Ectodermal cell (in vitro differentiated cells): ENCODE measurements at regions not wholly inside any gene's neighbourhood (a gene's known extent, or its start where the extent isn't known, plus 50 kb on each side); places are given as distances from the start of the nearest gene placed in this dataset.
A peak's percentile ranks its signal among the peaks of the same experiment; 100 is the strongest.
"Not testable (repeated sequence)": the region's sequence is repeated elsewhere in the genome, so short reads cannot be mapped to it uniquely, and the experiment has no call there.

ENCODE experiments used
- H3K27ac ChIP-seq: 2 replicates; pipeline ENCODE4 v1.7.0; 2013; ENCODE audit warnings: mild to moderate bottlenecking, low read depth, low read length; ENCODE audit not compliant: insufficient read depth, poor library complexity, severe bottlenecking
- H3K27me3 ChIP-seq: 2 replicates; pipeline ENCODE4 v1.7.0; 2013; ENCODE audit warnings: mild to moderate bottlenecking, low read length; ENCODE audit not compliant: insufficient read depth, control insufficient read depth, poor library complexity, severe bottlenecking
- H3K36me3 ChIP-seq: one replicate; pipeline ENCODE4 v1.7.0; 2013; ENCODE audit warnings: low read length; ENCODE audit not compliant: control insufficient read depth, insufficient read depth
- H3K4me1 ChIP-seq: one replicate; pipeline ENCODE4 v1.7.0; 2013; ENCODE audit warnings: low read length; ENCODE audit not compliant: control insufficient read depth, insufficient read depth
- H3K4me3 ChIP-seq: 2 replicates; pipeline ENCODE4 v1.7.0; 2013; ENCODE audit warnings: low read depth, low read length, control low read depth; ENCODE audit not compliant: insufficient read depth
- H3K9me3 ChIP-seq: 2 replicates; pipeline ENCODE4 v1.7.0; 2013; ENCODE audit warnings: mild to moderate bottlenecking, low read length, moderate library complexity; ENCODE audit not compliant: control insufficient read depth
- WGBS, 2 experiments: methylation state at CpG; one replicate each; pipeline ENCODE4 v1.1.7; 2013; ENCODE audit warnings: missing lambda C conversion rate in 2 of 2; 5-methylcytosine and 5-hydroxymethylcytosine counted together

DNA sequence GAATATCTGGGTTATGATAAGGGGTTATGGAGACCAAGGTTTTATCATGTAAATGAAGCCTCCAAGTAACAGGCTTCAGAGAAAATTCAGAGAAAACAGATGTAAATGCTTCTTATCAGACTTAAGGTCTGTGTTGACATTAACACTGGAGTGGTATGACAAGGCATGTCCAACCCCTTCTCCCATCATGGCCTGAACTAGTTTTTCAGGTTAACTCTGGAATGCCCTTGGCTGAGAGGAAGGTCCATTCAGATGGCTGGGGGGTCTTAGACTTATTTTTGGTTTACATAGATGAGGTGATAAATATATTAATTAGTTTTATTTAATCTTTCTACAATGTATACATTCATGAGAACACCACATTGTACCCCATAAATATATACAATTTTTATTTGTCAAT lies 399.6 kb downstream of the TBX15 start:
- Histone ChIP-seq H3K27ac (no peak overlapping the region), H3K4me1 (no peaks in the 10 kb centered on the region), H3K9me3 (no peaks in the 10 kb centered on the region), H3K36me3 (no peaks in the 10 kb centered on the region), H3K27me3 (no peaks in the 10 kb centered on the region), H3K4me3 (no peak overlapping the region)

DNA sequence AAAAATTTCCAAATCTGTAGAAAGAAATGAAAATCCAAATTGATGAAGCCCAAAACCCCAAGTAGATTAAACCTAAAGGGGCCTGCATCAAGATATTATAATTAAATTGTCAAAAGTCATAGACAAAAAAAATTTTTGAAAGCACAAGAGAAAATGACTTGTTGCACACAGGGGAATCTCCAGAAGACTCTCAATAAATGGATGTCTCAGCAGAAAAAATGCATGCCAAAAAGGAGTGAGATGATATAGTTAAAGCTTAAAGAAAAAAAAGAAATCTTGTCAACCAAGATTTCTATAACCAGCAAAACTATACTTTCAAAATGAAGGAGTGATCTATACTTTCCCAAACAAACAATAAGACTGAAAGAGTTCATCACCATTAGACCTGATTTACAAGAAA lies 393.2 kb upstream of the SPAG17 start:
- Histone ChIP-seq H3K36me3 (no peaks in the 10 kb centered on the region), H3K4me1 (no peaks in the 10 kb centered on the region), H3K4me3 (no peak overlapping the region), H3K27ac (no peak overlapping the region), H3K27me3 (no peaks in the 10 kb centered on the region), H3K9me3 (peaks cover 6% of the 10 kb centered on the region)

DNA sequence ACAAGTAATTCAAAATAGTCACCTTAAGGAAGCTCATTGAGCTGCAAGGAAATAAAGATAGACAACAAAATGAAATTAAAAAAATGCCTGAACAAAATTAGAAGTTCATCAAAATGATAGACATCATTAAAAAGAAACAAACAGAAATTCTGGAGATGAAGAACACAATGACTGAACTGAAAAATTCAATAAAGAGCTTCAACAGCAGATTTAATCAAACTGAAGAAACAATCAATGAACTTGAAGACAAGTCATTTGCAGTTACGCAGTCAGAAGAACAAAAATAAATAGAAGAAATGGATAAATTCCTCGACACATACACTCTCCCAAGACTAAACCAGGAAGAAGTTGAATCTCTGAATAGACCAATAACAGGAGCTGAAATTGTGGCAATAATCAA lies 390.0 kb upstream of the SPAG17 start:
- no peaks in the 10 kb centered on the region for H3K27me3 ChIP-seq
- WGBS, 2 experiments: 94 to 100% methylated on average over 2 of the region's 2 CpGs
- H3K9me3 ChIP-seq: peaks cover 6% of the 10 kb centered on the region
- H3K36me3 ChIP-seq: no peaks in the 10 kb centered on the region
- no peaks in the 10 kb centered on the region for H3K4me1 ChIP-seq
- no peak overlapping the region for H3K4me3 ChIP-seq
- no peak overlapping the region for H3K27ac ChIP-seq

DNA sequence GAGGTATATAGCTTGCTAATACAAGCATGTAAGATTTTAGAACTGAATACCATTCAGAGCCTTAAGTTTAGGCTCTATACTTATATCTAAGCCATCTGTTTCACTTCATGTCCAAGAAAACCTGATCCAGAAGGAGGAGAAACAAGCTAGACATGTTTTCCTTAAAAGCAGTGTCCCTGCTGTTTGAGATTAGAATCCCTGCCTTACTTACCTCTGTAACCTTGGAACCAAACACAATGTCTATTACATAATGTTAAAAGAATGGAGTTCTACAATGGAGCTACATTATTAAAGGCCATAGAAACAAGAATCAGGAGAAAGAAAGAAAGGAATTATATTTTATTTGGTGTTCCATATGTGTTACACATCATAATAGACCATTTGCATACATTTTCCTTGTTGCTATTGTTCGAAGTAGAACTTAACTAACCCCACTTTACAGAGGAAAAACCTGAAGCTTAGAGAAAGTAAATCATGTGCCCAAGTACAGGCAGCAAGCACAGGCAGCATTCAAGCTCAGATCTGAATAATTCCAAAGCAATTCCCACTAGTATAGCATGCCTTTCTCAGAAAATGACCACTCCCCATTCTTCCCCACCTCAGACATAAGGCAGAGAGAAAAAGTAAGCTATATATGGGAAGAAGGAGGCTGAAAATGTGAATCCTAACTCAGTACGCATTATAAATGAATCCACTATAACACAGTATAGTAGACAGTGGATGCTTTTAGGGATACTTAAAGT lies 380.1 kb upstream of the SPAG17 start:
- H3K36me3 ChIP-seq: no peaks in the 10 kb centered on the region
- 91 to 96% methylated on average over 1 of the region's 2 CpGs for WGBS, 2 experiments
- no peak overlapping the region for H3K27ac ChIP-seq
- no peak overlapping the region for H3K4me3 ChIP-seq
- no peaks in the 10 kb centered on the region for H3K4me1 ChIP-seq
- no peaks in the 10 kb centered on the region for H3K9me3 ChIP-seq
- no peaks in the 10 kb centered on the region for H3K27me3 ChIP-seq

DNA sequence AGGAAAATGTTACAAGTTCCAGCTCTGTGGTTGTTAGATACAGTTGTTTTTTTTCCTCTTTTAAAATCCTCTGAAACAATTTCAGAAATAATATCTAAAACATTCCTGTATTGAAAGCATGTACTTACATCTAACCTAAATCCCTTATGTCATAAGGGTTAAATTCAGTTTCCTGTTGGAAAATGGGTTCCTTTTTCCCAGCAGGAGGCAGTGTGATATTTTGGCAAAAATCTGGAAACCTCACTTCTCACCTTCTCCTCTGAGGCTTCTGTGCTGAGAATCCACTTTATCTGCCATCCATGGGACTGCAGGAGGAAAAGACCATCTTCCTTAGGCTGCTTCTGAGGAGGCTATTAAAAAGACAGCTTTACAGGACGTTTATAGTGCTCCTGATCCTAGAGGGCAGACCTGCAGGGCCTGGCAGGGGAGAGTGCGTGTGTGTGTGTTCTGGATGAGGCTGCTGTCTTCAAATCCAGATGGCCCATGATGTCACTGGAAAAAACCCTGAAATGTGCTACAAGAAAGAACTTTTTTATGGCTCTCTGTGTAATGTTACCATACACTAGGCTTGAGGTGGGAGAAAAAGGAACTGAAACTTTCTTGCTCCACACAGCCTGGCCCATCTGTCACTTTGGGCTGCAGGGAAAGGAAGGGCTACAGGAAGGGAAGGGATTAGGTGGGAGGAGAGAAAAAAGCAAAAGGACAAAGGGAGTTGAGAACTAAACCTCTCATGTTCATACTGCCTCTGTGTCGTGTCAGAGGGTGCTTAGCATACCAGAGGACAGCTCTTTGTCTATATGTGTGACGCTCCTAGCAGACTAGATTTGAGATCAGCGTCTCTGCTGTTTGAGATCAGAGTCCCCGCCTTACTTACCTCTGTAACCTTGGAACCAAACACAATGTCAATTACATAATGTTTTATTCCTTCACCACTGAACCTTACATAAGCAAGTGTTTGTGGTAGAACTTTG lies 379.2 kb upstream of the SPAG17 start:
- H3K27me3 ChIP-seq: no peaks in the 10 kb centered on the region
- no peaks in the 10 kb centered on the region for H3K4me1 ChIP-seq
- H3K9me3 ChIP-seq: no peaks in the 10 kb centered on the region
- 49 to 52% methylated on average over 6 of the region's 6 CpGs for WGBS, 2 experiments
- H3K36me3 ChIP-seq: no peaks in the 10 kb centered on the region
- H3K27ac ChIP-seq: peak overlapping the region; percentile 17
- H3K4me3 ChIP-seq: no peak overlapping the region

DNA sequence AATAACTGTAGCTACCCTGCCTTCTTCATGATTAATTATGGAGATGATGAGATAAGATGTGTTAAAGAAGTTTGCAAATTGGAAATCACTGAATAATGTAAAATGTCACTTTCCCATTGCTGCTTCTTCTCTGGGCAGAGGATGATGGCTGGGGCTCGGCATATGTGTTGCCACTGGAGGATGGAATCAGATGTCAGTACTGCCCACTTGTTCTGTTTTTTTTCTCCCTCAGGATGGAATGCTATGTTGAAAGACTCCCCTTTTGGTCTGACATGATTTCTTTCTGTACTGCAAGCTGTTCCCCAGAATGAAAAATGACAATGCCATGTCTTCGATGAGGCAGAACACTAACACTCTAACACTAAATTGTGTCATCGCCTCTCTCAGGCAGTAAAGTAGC lies 373.9 kb upstream of the SPAG17 start:
- H3K4me3 ChIP-seq: no peak overlapping the region
- no peak overlapping the region for H3K27ac ChIP-seq
- whole genome bisulfite sequencing, 2 experiments: 92% methylated on average over 3 of the region's 3 CpGs
- no peaks in the 10 kb centered on the region for H3K4me1 ChIP-seq
- H3K27me3 ChIP-seq: no peaks in the 10 kb centered on the region
- H3K9me3 ChIP-seq: no peaks in the 10 kb centered on the region
- H3K36me3 ChIP-seq: no peaks in the 10 kb centered on the region

DNA sequence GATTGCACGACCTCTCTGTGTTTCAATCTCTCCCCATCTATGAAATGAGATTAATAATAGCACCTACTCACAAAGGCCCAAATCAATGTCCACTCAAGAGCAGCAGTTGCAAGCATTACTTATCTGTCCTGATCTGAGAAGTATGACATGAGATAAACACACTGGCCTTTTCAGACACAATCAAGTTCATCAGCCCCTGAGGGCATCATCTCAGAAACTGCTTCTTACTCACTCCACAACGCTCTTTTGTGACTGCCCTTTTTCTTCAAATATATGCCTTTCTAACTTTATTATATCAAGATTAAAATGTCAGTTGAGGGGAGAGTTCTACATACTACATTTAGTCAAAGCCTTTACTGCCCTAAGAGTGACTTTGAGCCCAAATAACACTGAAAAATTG lies 371.9 kb upstream of the SPAG17 start:
- Histone ChIP-seq H3K9me3 (no peaks in the 10 kb centered on the region), H3K27ac (no peak overlapping the region), H3K36me3 (no peaks in the 10 kb centered on the region), H3K27me3 (no peaks in the 10 kb centered on the region), H3K4me1 (no peaks in the 10 kb centered on the region), H3K4me3 (no peak overlapping the region)
- WGBS, 2 experiments: 90 to 96% methylated on average over 2 of the region's 2 CpGs

DNA sequence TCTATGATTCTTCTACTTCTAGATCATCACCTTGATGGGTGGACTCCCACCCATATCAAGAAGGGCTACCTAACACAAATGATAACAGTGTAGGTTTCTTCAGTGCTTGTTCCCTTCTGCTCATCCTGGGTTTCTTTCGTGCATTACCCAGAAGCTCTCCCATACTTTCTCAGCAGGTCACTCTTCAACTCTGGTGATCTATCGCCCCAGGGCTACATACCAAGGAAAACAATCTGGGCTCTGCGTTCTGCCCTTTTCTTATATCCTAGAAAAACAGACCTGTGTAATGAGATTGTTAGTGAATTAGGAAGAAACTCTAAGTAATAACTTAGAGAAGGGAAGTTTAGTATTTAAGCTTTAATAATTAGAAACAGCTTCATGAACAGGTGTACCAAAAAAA lies 370.6 kb upstream of the SPAG17 start:
- Histone ChIP-seq H3K36me3 (no peaks in the 10 kb centered on the region), H3K4me3 (no peak overlapping the region), H3K4me1 (no peaks in the 10 kb centered on the region), H3K27me3 (no peaks in the 10 kb centered on the region), H3K9me3 (no peaks in the 10 kb centered on the region), H3K27ac (no peak overlapping the region)
- WGBS, 2 experiments: 83 to 94% methylated on average over 2 to 3 of the region's 3 CpGs

DNA sequence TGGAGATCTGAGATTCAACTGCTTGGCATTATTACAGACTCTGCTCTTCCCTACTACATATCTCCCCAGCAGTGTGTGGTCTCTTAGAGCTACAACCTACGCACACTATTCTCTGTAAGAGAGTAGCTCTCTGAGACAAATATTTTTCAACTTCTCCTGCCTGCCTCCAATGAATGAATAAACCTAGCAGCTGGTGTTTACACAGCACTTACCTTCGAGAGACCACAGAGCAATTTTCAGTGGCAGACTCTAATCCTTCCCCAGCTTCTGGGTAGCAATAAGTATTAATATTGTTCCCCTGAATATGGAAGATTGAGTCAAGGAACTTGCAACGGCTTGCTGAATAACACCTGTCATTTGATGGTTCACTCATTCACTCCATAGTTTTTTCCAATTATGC lies 350.9 kb upstream of the SPAG17 start:
- Histone ChIP-seq H3K4me3 (no peak overlapping the region), H3K36me3 (no peaks in the 10 kb centered on the region), H3K9me3 (no peaks in the 10 kb centered on the region), H3K27ac (no peak overlapping the region), H3K27me3 (no peaks in the 10 kb centered on the region), H3K4me1 (no peaks in the 10 kb centered on the region)
- 92 to 96% methylated on average over 2 to 3 of the region's 3 CpGs for WGBS, 2 experiments

DNA sequence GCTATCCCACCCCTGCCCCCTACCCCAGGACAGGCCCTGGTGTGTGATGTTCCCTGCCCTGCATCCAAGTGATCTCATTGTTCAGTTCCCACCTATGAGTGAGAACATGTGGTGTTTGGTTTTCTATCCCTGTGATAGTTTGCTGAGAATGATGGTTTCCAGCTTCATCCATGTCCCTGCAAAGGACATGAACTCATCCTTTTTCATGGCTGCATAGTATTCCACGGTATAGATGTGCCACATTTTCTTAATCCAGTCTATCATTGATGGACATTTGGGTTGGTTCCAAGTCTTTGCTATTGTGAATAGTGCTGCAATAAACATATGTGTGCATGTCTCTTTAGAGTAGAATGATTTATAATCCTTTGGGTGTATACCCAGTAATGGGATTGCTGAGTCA lies 326.9 kb upstream of the SPAG17 start:
- not testable (repeated sequence) for H3K4me3 ChIP-seq, H3K4me1 ChIP-seq, H3K9me3 ChIP-seq, H3K27me3 ChIP-seq, H3K36me3 ChIP-seq, H3K27ac ChIP-seq
- WGBS, 2 experiments: 100% methylated on average over 1 of the region's 1 CpG
